ENCODE measurements at regions not wholly inside any gene's neighbourhood (a gene's known extent, or its start where the extent isn't known, plus 50 kb on each side); places are given as distances from the start of the nearest gene placed in this dataset.

- ChIA-PET POLR2A (no interaction called here), CTCF (no interaction called here)
Observed at GRCh38 chr17:73776351-73777130, 132.3 kb upstream of the SDK2 start.

GRCh38 chr17:73777131-73777449 lies 132.8 kb upstream of the SDK2 start:
- ChIA-PET POLR2A (no interaction called here), CTCF (no interaction called here)

- ChIA-PET POLR2A (no interaction called here), CTCF (no interaction called here)
Observed at GRCh38 chr17:73782231-73782630, 138.0 kb upstream of the SDK2 start.

- ChIA-PET CTCF (no interaction called here), POLR2A (no interaction called here)
Observed at GRCh38 chr17:73782641-73783381, 138.6 kb upstream of the SDK2 start.

- POLR2A ChIA-PET = no interaction called here
- CTCF ChIA-PET = no interaction called here
Observed at GRCh38 chr17:73783382-73783766, 139.1 kb upstream of the SDK2 start.

GRCh38 chr17:73783945-73784603 lies 139.8 kb upstream of the SDK2 start:
- ChIA-PET POLR2A (no interaction called here), CTCF (no interaction called here)

- POLR2A ChIA-PET = no interaction called here
- CTCF ChIA-PET = no interaction called here
Observed at GRCh38 chr17:73785496-73785895, 141.3 kb upstream of the SDK2 start.

- ChIA-PET POLR2A (no interaction called here), CTCF (no interaction called here)
Observed at GRCh38 chr17:73785958-73786743, 141.9 kb upstream of the SDK2 start.

GRCh38 chr17:73787076-73788059 lies 143.1 kb upstream of the SDK2 start:
- CTCF ChIA-PET = no interaction called here

GRCh38 chr17:73788111-73788510 lies 143.9 kb upstream of the SDK2 start:
- CTCF ChIA-PET = no interaction called here
- POLR2A ChIA-PET = no interaction called here

More at GRCh38 chr17:73787076-73788059, 143.1 kb upstream of the SDK2 start:
- POLR2A ChIA-PET = no interaction called here

GRCh38 chr17:73791121-73791520 lies 146.9 kb upstream of the SDK2 start:
- ChIA-PET POLR2A (no interaction called here), CTCF (no interaction called here)

- POLR2A ChIA-PET = no interaction called here
Observed at GRCh38 chr17:73791631-73792030, 147.4 kb upstream of the SDK2 start.

GRCh38 chr17:73792994-73793393 lies 148.7 kb upstream of the SDK2 start:
- ChIA-PET POLR2A (no interaction called here), CTCF (no interaction called here)

More at GRCh38 chr17:73791631-73792030, 147.4 kb upstream of the SDK2 start:
- CTCF ChIA-PET = no interaction called here

GRCh38 chr17:73794336-73794735 lies 150.1 kb upstream of the SDK2 start:
- POLR2A ChIA-PET = no interaction called here
- CTCF ChIA-PET = no interaction called here

GRCh38 chr17:73795730-73796129 lies 151.5 kb upstream of the SDK2 start:
- POLR2A ChIA-PET = no interaction called here
- CTCF ChIA-PET = no interaction called here

- CTCF ChIA-PET = no interaction called here
- POLR2A ChIA-PET = no interaction called here
Observed at GRCh38 chr17:73797594-73798110, 153.4 kb upstream of the SDK2 start.

- POLR2A ChIA-PET = no interaction called here
- CTCF ChIA-PET = no interaction called here
Observed at GRCh38 chr17:73798111-73798748, 154.0 kb upstream of the SDK2 start.

GRCh38 chr17:73799096-73799495 lies 154.9 kb upstream of the SDK2 start:
- CTCF ChIA-PET = no interaction called here
- POLR2A ChIA-PET = no interaction called here

Measured in activated CD8-positive, alpha-beta memory T cell treated with anti-CD3 and anti-CD28 coated beads for 36 hours (primary cell).